ENCODE measurements at regions not wholly inside any gene's neighbourhood (a gene's known extent, or its start where the extent isn't known, plus 50 kb on each side); places are given as distances from the start of the nearest gene placed in this dataset.

DNA sequence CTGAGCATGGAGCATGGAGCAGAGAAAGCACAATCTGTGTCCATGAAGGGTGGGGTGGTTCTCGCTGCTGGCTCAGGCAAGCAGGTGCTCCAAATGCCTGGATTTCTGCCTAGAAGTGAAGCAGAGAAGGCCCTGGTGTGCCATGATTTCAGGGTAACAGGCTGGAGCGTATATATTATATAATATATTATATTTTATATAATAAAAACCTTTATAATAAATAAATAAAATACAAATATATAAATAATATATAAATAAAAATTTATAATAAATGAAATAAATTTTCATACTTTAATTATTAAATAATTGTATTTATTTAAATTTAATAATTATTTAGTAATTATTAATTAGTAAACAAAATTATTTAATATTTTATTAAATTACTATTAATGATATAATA is 707.4 kb upstream of the COX7C start:
- TF ChIP-seq, protein P1, sequence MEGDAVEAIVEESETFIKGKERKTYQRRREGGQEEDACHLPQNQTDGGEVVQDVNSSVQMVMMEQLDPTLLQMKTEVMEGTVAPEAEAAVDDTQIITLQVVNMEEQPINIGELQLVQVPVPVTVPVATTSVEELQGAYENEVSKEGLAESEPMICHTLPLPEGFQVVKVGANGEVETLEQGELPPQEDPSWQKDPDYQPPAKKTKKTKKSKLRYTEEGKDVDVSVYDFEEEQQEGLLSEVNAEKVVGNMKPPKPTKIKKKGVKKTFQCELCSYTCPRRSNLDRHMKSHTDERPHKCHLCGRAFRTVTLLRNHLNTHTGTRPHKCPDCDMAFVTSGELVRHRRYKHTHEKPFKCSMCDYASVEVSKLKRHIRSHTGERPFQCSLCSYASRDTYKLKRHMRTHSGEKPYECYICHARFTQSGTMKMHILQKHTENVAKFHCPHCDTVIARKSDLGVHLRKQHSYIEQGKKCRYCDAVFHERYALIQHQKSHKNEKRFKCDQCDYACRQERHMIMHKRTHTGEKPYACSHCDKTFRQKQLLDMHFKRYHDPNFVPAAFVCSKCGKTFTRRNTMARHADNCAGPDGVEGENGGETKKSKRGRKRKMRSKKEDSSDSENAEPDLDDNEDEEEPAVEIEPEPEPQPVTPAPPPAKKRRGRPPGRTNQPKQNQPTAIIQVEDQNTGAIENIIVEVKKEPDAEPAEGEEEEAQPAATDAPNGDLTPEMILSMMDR (IDR thresholded peaks at IDR 0.05) = no peak
- TF ChIP-seq POLR2AphosphoS5 (IDR thresholded peaks at IDR 0.05; ENCODE audit: low read depth, low read length) (no peak), TCF7L2 (IDR thresholded peaks at IDR 0.05; ENCODE audit: low read depth, low read length) (no peak), SIN3A (IDR thresholded peaks at IDR 0.05; ENCODE audit: borderline replicate concordance, insufficient read depth, low read depth, low read length) (no peak)
- TF ChIP-seq, protein P2, sequence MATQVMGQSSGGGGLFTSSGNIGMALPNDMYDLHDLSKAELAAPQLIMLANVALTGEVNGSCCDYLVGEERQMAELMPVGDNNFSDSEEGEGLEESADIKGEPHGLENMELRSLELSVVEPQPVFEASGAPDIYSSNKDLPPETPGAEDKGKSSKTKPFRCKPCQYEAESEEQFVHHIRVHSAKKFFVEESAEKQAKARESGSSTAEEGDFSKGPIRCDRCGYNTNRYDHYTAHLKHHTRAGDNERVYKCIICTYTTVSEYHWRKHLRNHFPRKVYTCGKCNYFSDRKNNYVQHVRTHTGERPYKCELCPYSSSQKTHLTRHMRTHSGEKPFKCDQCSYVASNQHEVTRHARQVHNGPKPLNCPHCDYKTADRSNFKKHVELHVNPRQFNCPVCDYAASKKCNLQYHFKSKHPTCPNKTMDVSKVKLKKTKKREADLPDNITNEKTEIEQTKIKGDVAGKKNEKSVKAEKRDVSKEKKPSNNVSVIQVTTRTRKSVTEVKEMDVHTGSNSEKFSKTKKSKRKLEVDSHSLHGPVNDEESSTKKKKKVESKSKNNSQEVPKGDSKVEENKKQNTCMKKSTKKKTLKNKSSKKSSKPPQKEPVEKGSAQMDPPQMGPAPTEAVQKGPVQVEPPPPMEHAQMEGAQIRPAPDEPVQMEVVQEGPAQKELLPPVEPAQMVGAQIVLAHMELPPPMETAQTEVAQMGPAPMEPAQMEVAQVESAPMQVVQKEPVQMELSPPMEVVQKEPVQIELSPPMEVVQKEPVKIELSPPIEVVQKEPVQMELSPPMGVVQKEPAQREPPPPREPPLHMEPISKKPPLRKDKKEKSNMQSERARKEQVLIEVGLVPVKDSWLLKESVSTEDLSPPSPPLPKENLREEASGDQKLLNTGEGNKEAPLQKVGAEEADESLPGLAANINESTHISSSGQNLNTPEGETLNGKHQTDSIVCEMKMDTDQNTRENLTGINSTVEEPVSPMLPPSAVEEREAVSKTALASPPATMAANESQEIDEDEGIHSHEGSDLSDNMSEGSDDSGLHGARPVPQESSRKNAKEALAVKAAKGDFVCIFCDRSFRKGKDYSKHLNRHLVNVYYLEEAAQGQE (IDR thresholded peaks at IDR 0.05; ENCODE audit: insufficient read depth in 1 of 2, low read depth in 2 of 2, low read length in 1 of 2) = no peak

Data from Panc1 (cell line).